H1 (cell line): ENCODE measurements at regions not wholly inside any gene's neighbourhood (a gene's known extent, or its start where the extent isn't known, plus 50 kb on each side); places are given as distances from the start of the nearest gene placed in this dataset.

ENCODE experiments used
- BACH1 ChIP-seq: IDR thresholded peaks from 2 replicates; pipeline ENCODE4 v1.6.1; 2012; ENCODE audit warnings: low read length, improper control_type of control experiment
- CHD1 ChIP-seq: IDR thresholded peaks from 2 replicates; pipeline ENCODE4 v1.6.1; 2012; ENCODE audit warnings: low read depth, low read length, improper control_type of control experiment
- EZH2 ChIP-seq: fragments of 200-600 bp; sonication (generic); IDR thresholded peaks from 2 replicates; pipeline ENCODE4 v1.7.1; 2012; ENCODE audit warnings: low read depth, mild to moderate bottlenecking, moderate library complexity, low read length, inconsistent platforms; ENCODE audit not compliant: severe bottlenecking
- HDAC2 ChIP-seq, 2 experiments: fragments of 300-600 bp in 1 of 2; sonication (generic) in 1 of 2; IDR thresholded peaks; 2 replicates each; pipeline ENCODE4 v1.6.1; 2011 to 2012; ENCODE audit warnings: low read depth in 2 of 2, low read length in 2 of 2, mild to moderate bottlenecking in 2 of 2, moderate library complexity in 2 of 2, borderline replicate concordance in 1 of 2, inconsistent platforms in 1 of 2
- JUN ChIP-seq: IDR thresholded peaks from 2 replicates; pipeline ENCODE4 v1.6.1; 2011; ENCODE audit warnings: low read depth, mild to moderate bottlenecking, improper control_type of control experiment, low read length
- KDM4A ChIP-seq: IDR thresholded peaks from one replicate; pipeline ENCODE4 v1.7.1; 2012; ENCODE audit warnings: low read depth, mild to moderate bottlenecking, moderate library complexity, low read length, inconsistent platforms; ENCODE audit not compliant: severe bottlenecking
- KDM5A ChIP-seq: fragments of 200-600 bp; IDR thresholded peaks from 2 replicates; pipeline ENCODE4 v1.7.1; 2012; ENCODE audit warnings: mild to moderate bottlenecking, low read length, inconsistent platforms, mixed read lengths
- NRF1 ChIP-seq: IDR thresholded peaks from 2 replicates; pipeline ENCODE4 v1.6.1; 2011; ENCODE audit warnings: mild to moderate bottlenecking, low read depth, low read length, improper control_type of control experiment
- PHF8 ChIP-seq: fragments of 200-600 bp; sonication (generic); conservative IDR thresholded peaks from 2 replicates; pipeline ENCODE4 v1.7.1; 2012; ENCODE audit warnings: low read depth, mild to moderate bottlenecking, inconsistent platforms, low read length, moderate library complexity
- POLR2A ChIP-seq, 2 experiments: IDR thresholded peaks; 1 replicate in 1 of 2; 2 replicates in 1 of 2; pipeline ENCODE4 v1.6.1; 2011; ENCODE audit warnings: low read depth in 2 of 2, low read length in 2 of 2, mild to moderate bottlenecking in 2 of 2; ENCODE audit errors: control extremely low read depth in 1 of 2
- SIN3A ChIP-seq, 2 experiments: IDR thresholded peaks in 1 of 2; conservative IDR thresholded peaks in 1 of 2; 2 replicates each; pipeline ENCODE4 v1.6.1; 2011 to 2012; ENCODE audit warnings: low read length in 2 of 2, improper control_type of control experiment in 1 of 2, low read depth in 1 of 2, mild to moderate bottlenecking in 1 of 2
- SIX5 ChIP-seq: IDR thresholded peaks from 2 replicates; pipeline ENCODE4 v1.6.1; 2011; ENCODE audit warnings: mild to moderate bottlenecking, low read depth, low read length
- SP1 ChIP-seq: IDR thresholded peaks from 2 replicates; pipeline ENCODE4 v1.6.1; 2011; ENCODE audit warnings: low read depth, low read length
- SP4 ChIP-seq: IDR thresholded peaks from 2 replicates; pipeline ENCODE4 v1.6.1; 2012; ENCODE audit warnings: low read length, inconsistent platforms
- SUZ12 ChIP-seq: fragments of 200-600 bp; sonication (generic); IDR thresholded peaks from 2 replicates; pipeline ENCODE4 v1.6.1; 2012; ENCODE audit warnings: mild to moderate bottlenecking, inconsistent platforms, low read length, moderate library complexity, mixed read lengths
- TCF12 ChIP-seq: IDR thresholded peaks from 2 replicates; pipeline ENCODE4 v1.6.1; 2011; ENCODE audit warnings: low read depth, mild to moderate bottlenecking, low read length
- TEAD4 ChIP-seq: IDR thresholded peaks from 2 replicates; pipeline ENCODE4 v1.6.1; 2012; ENCODE audit warnings: low read depth, low read length, inconsistent platforms, mixed read lengths
- TF ChIP-seq, protein P1 (sequence below): IDR thresholded peaks from 2 replicates; pipeline ENCODE4 v1.6.1; 2012; ENCODE audit warnings: inconsistent platforms

DNA sequence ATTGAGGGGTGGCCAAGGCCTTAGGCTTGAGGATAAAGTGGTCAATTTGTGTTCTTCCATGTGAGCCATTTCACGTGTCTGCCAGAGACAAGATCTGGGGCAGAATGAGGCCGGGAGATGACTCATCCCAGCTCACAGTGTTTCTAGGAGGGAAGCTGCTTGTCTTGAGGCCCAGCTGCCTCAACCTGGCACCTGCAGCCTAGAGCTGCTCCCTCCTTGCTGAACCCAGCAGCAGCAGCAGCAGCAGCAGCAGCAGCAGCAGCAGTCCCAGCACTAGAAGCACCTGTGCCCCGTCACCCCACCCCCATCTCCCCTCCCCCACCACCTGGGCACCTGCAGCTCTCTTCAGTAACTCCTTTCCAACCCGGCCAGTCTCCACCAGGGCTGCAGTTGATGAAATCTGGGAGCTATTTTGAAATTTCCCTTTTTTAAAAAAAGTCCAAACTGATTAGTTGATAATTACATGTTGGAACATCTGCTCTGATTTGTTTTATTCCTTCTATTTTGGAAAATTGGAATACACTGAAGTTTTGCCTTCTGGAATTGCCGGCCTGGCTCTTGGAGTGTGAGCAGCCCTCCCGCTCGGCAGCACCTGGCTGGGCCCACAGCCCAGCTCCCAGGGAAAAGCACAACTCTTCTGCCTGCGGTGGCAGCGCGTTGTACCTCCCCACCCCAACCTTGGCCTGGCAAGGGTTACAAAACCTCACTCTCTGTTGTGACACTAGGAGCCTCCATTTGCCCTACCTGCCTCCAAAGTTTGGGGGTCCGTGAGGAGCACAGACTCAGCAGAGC, 143.5 kb downstream of the NXPE2 start (continued):
- TF ChIP-seq SUZ12 = no peak
- TF ChIP-seq, protein P1, sequence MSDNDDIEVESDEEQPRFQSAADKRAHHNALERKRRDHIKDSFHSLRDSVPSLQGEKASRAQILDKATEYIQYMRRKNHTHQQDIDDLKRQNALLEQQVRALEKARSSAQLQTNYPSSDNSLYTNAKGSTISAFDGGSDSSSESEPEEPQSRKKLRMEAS = 0 out of 2 replicates have a peak, but pooled peaks have one; percentile 15
- TF ChIP-seq HDAC2 (IDR thresholded peaks at IDR 0.05; ENCODE audit: borderline replicate concordance in 1 of 2, low read depth in 2 of 2, low read length in 2 of 2) = no peak
- no peak for TF ChIP-seq NRF1
- no peak for TF ChIP-seq SIN3A (conservative IDR thresholded peaks at IDR 0.05 in 1 of 2, IDR thresholded peaks at IDR 0.05 in 1 of 2; ENCODE audit: low read depth in 1 of 2, low read length in 2 of 2)
- no peak for TF ChIP-seq PHF8
- no peak for TF ChIP-seq SP1
- TF ChIP-seq JUN = peak; percentile 50; the same call in 1 of the 2 replicates
- TF ChIP-seq SIX5 = no peak
- TF ChIP-seq TCF12 = 0 out of 2 replicates have a peak, but pooled peaks have one; percentile 16
- TF ChIP-seq BACH1 = no peak
- TF ChIP-seq POLR2A (IDR thresholded peaks at IDR 0.05; ENCODE audit: control extremely low read depth in 1 of 2, low read depth in 2 of 2, low read length in 2 of 2) = no peak
- TF ChIP-seq SP4 = no peak
- TF ChIP-seq EZH2 = no peak
- no peak for TF ChIP-seq KDM5A
- TF ChIP-seq KDM4A = no peak
- no peak for TF ChIP-seq TEAD4
- no peak for TF ChIP-seq CHD1
- TF ChIP-seq, all 59 proteins: peak for 5
